MCF 10A (cell line): ENCODE measurements at regions not wholly inside any gene's neighbourhood (a gene's known extent, or its start where the extent isn't known, plus 50 kb on each side); places are given as distances from the start of the nearest gene placed in this dataset.

Source experiments
- BruUV-seq: library from RNA; stranded (reverse); fragments of 400-500 nt; replicated peaks from 2 replicates; lab custom pipeline; 2021; lab: Mats Ljungman, UMichigan
- CTCF ChIA-PET: fragments of 300-600 bp; sonication (Branson Sonifier 250); formaldehyde crosslinking; extraction: SDS; loops from one replicate; lab custom pipeline; 2021; ENCODE audit warnings: antibody characterized with exemption, inconsistent platforms; lab: Yijun Ruan, JAX
- POLR2A ChIA-PET: fragments of 300-600, 350-650 bp; sonication (Branson Sonifier 250); formaldehyde crosslinking; extraction: SDS; loops from one replicate; lab custom pipeline; 2020; ENCODE audit warnings: antibody characterized with exemption, inconsistent platforms; lab: Yijun Ruan, JAX
- DNase-seq: peaks from one replicate; pipeline ENCODE4 v3.0.0-alpha.2; 2018; ENCODE audit not compliant: unreplicated experiment
- H3K27ac Mint-ChIP-seq: one replicate; pipeline ENCODE4 v1.8.0; 2022; ENCODE audit warnings: mild to moderate bottlenecking, low read depth, mixed read lengths; ENCODE audit not compliant: unreplicated experiment
- H3K27me3 Mint-ChIP-seq: one replicate; pipeline ENCODE4 v1.8.0; 2022; ENCODE audit warnings: mixed read lengths; ENCODE audit not compliant: insufficient read depth, unreplicated experiment
- H3K36me3 Mint-ChIP-seq: one replicate; pipeline ENCODE4 v1.8.0; 2022; ENCODE audit warnings: mild to moderate bottlenecking, moderate library complexity, mixed read lengths; ENCODE audit not compliant: insufficient read depth, unreplicated experiment
- H3K4me1 Mint-ChIP-seq: one replicate; pipeline ENCODE4 v1.8.0; 2022; ENCODE audit warnings: mixed read lengths; ENCODE audit not compliant: insufficient read depth, unreplicated experiment
- H3K4me3 Mint-ChIP-seq: one replicate; pipeline ENCODE4 v1.8.0; 2022; ENCODE audit warnings: mild to moderate bottlenecking, moderate library complexity, mixed read lengths; ENCODE audit not compliant: unreplicated experiment
- H3K9me3 Mint-ChIP-seq: one replicate; pipeline ENCODE4 v1.8.0; 2022; ENCODE audit warnings: mixed read lengths; ENCODE audit not compliant: unreplicated experiment
- intact Hi-C: fragments of 100-400 bp; cut with micrococcal nuclease; formaldehyde crosslinking; loops from 2 replicates; pipeline ENCODE4 v1.14.1; 2022
- TF ChIP-seq, protein P1 (sequence below): fragments of 200-600 bp; IDR thresholded peaks from one replicate; pipeline ENCODE4 v1.8.0; 2022; ENCODE audit warnings: antibody characterized with exemption, mild to moderate bottlenecking; ENCODE audit not compliant: unreplicated experiment

GRCh38 chr12:113742801-113743200 lies 223.3 kb downstream of the RBM19 start:
- ChIA-PET POLR2A (no interaction called here), CTCF (interaction anchor here (1.4 kb wide), 1 partner anchor 13 kb away, joined by 3 read pairs; no protein-coding TSS in a partner anchor)
- Mint-ChIP-seq H3K27me3 (peaks cover 85% of the 10 kb centered on the region), H3K4me3 (no peak overlapping the region), H3K27ac (no peak overlapping the region), H3K36me3 (no peaks in the 10 kb centered on the region), H3K4me1 (no peaks in the 10 kb centered on the region), H3K9me3 (no peaks in the 10 kb centered on the region)
- intact Hi-C loops, result no loop called here
- DNase-seq, result no peak
- TF ChIP-seq, protein P1, sequence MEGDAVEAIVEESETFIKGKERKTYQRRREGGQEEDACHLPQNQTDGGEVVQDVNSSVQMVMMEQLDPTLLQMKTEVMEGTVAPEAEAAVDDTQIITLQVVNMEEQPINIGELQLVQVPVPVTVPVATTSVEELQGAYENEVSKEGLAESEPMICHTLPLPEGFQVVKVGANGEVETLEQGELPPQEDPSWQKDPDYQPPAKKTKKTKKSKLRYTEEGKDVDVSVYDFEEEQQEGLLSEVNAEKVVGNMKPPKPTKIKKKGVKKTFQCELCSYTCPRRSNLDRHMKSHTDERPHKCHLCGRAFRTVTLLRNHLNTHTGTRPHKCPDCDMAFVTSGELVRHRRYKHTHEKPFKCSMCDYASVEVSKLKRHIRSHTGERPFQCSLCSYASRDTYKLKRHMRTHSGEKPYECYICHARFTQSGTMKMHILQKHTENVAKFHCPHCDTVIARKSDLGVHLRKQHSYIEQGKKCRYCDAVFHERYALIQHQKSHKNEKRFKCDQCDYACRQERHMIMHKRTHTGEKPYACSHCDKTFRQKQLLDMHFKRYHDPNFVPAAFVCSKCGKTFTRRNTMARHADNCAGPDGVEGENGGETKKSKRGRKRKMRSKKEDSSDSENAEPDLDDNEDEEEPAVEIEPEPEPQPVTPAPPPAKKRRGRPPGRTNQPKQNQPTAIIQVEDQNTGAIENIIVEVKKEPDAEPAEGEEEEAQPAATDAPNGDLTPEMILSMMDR, result no peak
- no TSS peak for BruUV-seq

DNA sequence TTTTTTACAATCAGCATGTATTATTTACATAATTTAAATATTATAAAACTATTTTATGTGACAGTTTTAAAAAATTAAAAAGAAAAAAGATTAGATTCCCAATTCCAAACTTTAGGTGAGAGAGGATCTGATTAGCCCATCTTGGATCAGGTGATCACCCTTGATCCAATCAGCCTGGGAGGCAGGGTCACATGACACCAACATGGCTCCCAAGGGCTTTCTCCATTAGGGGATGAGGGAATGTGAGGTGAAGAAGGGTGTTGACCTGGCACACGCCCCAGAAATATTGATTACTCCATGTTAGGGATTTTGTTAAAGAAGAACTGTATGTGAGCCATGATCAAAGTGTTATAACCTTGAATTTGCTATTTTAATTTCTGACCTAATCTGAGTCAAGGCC lies 225.4 kb downstream of the RBM19 start:
- no peak overlapping the region for H3K27ac Mint-ChIP-seq
- CTCF ChIA-PET, result interaction anchor here (1.5 kb wide), 1 partner anchor 11 kb away, joined by 5 read pairs; no protein-coding TSS in a partner anchor
- no peaks in the 10 kb centered on the region for H3K9me3 Mint-ChIP-seq
- POLR2A ChIA-PET, result no interaction called here
- no TSS peak for BruUV-seq
- intact Hi-C loops, result no loop called here
- no peaks in the 10 kb centered on the region for H3K4me1 Mint-ChIP-seq
- H3K4me3 Mint-ChIP-seq, result no peak overlapping the region
- H3K36me3 Mint-ChIP-seq, result no peaks in the 10 kb centered on the region
- DNase-seq, result no peak
- TF ChIP-seq, protein P1, result no peak
- H3K27me3 Mint-ChIP-seq, result peaks cover 64% of the 10 kb centered on the region

- Mint-ChIP-seq H3K4me3 (no peak overlapping the region), H3K4me1 (no peaks in the 10 kb centered on the region), H3K9me3 (peaks cover 8% of the 10 kb centered on the region), H3K36me3 (no peaks in the 10 kb centered on the region), H3K27ac (no peak overlapping the region), H3K27me3 (peaks cover 45% of the 10 kb centered on the region)
- ChIA-PET POLR2A (no interaction called here), CTCF (interaction anchor here (0.5 kb wide), 1 partner anchor 907 kb away, joined by 3 read pairs; no protein-coding TSS in a partner anchor)
- intact Hi-C loops, result no loop called here
- TF ChIP-seq, protein P1, result no peak
- no TSS peak for BruUV-seq
- DNase-seq, result no peak
Observed at GRCh38 chr12:113735131-113735530, 231.0 kb downstream of the RBM19 start.

DNA sequence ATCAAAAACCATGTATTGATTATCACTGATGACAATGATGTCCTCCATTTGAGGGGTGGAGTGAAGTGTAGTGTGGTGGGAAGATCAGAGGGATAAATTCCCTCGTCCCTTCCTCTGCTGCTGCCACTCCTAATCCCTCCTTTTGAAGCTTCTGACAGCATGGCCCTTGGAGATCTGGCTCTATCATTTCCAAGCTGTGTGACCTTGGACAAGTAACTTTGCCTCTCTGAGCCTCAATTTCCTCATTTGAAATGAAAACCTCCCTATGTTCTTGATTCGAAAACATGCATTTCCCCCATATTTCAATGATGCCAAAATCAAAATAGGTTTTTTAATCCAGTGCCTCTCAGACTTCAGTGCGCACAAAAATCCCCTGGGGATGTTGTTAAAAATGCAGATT lies 231.6 kb downstream of the RBM19 start:
- Mint-ChIP-seq H3K36me3 (no peaks in the 10 kb centered on the region), H3K27ac (no peak overlapping the region), H3K4me3 (no peak overlapping the region), H3K9me3 (peaks cover 8% of the 10 kb centered on the region), H3K4me1 (no peaks in the 10 kb centered on the region), H3K27me3 (peaks cover 39% of the 10 kb centered on the region)
- ChIA-PET CTCF (no interaction called here), POLR2A (no interaction called here)
- BruUV-seq, result no TSS peak
- no peak for DNase-seq
- TF ChIP-seq, protein P1, result no peak
- intact Hi-C loops, result no loop called here
